Astrocyte (in vitro differentiated cells and primary cell): ENCODE measurements at regions not wholly inside any gene's neighbourhood (a gene's known extent, or its start where the extent isn't known, plus 50 kb on each side); places are given as distances from the start of the nearest gene placed in this dataset.
"Not testable (repeated sequence)": the region's sequence is repeated elsewhere in the genome, so short reads cannot be mapped to it uniquely, and the experiment has no call there.

Experiments used
- DNase-seq: peaks from one replicate; pipeline ENCODE4 v3.0.0-alpha.2; 2010; ENCODE audit warnings: low read depth
- FAIRE-seq: peaks from 2 replicates; lab custom pipeline; 2011; peaks lifted over from hg19 to GRCh38; lab: Jason Lieb, UNC
- H2AFZ ChIP-seq: 2 replicates; pipeline ENCODE4 v1.6.0; 2012; ENCODE audit warnings: low read depth, low read length, inconsistent platforms
- H3K27ac ChIP-seq: 2 replicates; pipeline ENCODE4 v1.5.1; 2011; ENCODE audit warnings: low read depth, low read length, inconsistent platforms
- H3K27me3 ChIP-seq: 2 replicates; pipeline ENCODE4 v1.6.0; 2011; ENCODE audit warnings: low read length, inconsistent platforms; ENCODE audit not compliant: insufficient read depth
- H3K36me3 ChIP-seq: 2 replicates; pipeline ENCODE4 v1.5.1; 2011; ENCODE audit warnings: low read length, inconsistent platforms; ENCODE audit not compliant: insufficient read depth
- H3K4me1 ChIP-seq: 2 replicates; pipeline ENCODE4 v1.5.1; 2011; ENCODE audit warnings: low read length, inconsistent platforms; ENCODE audit not compliant: insufficient read depth
- H3K4me2 ChIP-seq: 2 replicates; pipeline ENCODE4 v1.6.0; 2012; ENCODE audit warnings: low read length, inconsistent platforms
- H3K4me3 ChIP-seq: 2 replicates; pipeline ENCODE4 v1.5.1; 2011; ENCODE audit warnings: low read depth, mild to moderate bottlenecking, low read length, inconsistent platforms; ENCODE audit not compliant: insufficient read depth
- H3K79me2 ChIP-seq: 2 replicates; pipeline ENCODE4 v1.6.0; 2012; ENCODE audit warnings: mild to moderate bottlenecking, low read length, inconsistent platforms; ENCODE audit not compliant: insufficient read depth
- H3K9ac ChIP-seq: 2 replicates; pipeline ENCODE4 v1.6.0; 2012; ENCODE audit warnings: mild to moderate bottlenecking, low read length, inconsistent platforms
- H3K9me3 ChIP-seq: 2 replicates; pipeline ENCODE4 v1.5.1; 2012; ENCODE audit warnings: low read depth, mild to moderate bottlenecking, low read length, inconsistent platforms; ENCODE audit not compliant: insufficient read depth
- H4K20me1 ChIP-seq: 2 replicates; pipeline ENCODE4 v1.6.0; 2012; ENCODE audit warnings: low read length, inconsistent platforms; ENCODE audit not compliant: insufficient read depth
- H3K27ac Mint-ChIP-seq: one replicate; pipeline ENCODE4 v1.8.0; 2021; ENCODE audit warnings: mild to moderate bottlenecking, mixed read lengths; ENCODE audit not compliant: unreplicated experiment
- H3K27me3 Mint-ChIP-seq: one replicate; pipeline ENCODE4 v1.8.0; 2021; ENCODE audit warnings: low read depth, mixed read lengths; ENCODE audit not compliant: unreplicated experiment
- H3K36me3 Mint-ChIP-seq: one replicate; pipeline ENCODE4 v1.8.0; 2021; ENCODE audit warnings: low read depth, mixed read lengths; ENCODE audit not compliant: unreplicated experiment
- H3K4me1 Mint-ChIP-seq: one replicate; pipeline ENCODE4 v1.8.0; 2021; ENCODE audit warnings: low read depth, mixed read lengths; ENCODE audit not compliant: unreplicated experiment
- H3K4me3 Mint-ChIP-seq: one replicate; pipeline ENCODE4 v1.8.0; 2021; ENCODE audit warnings: mild to moderate bottlenecking, moderate library complexity, mixed read lengths; ENCODE audit not compliant: unreplicated experiment
- H3K9me3 Mint-ChIP-seq: one replicate; pipeline ENCODE4 v1.8.0; 2021; ENCODE audit warnings: mild to moderate bottlenecking, mixed read lengths; ENCODE audit not compliant: unreplicated experiment
- EZH2 ChIP-seq: IDR thresholded peaks from 2 replicates; pipeline ENCODE4 v1.6.1; 2012; ENCODE audit warnings: mild to moderate bottlenecking, low read length, inconsistent platforms; ENCODE audit not compliant: insufficient read depth
- TF ChIP-seq, protein P1 (sequence below): IDR thresholded peaks from 2 replicates; pipeline ENCODE4 v1.5.1; 2011; ENCODE audit warnings: low read depth, mild to moderate bottlenecking, inconsistent platforms, low read length, moderate library complexity; ENCODE audit not compliant: insufficient read depth

- no peaks in the 10 kb centered on the region for H3K79me2 ChIP-seq
- H4K20me1 ChIP-seq = no peaks in the 10 kb centered on the region
- Mint-ChIP-seq H3K4me3 (no peak overlapping the region), H3K27me3 (no peaks in the 10 kb centered on the region), H3K4me1 (peaks cover 5% of the 10 kb centered on the region), H3K27ac (no peak overlapping the region), H3K36me3 (no peaks in the 10 kb centered on the region), H3K9me3 (no peaks in the 10 kb centered on the region)
- no peaks in the 10 kb centered on the region for H3K27me3 ChIP-seq
- DNase-seq = no peak
- no peak overlapping the region for H3K4me2 ChIP-seq
- H3K9me3 ChIP-seq = no peaks in the 10 kb centered on the region
- TF ChIP-seq, protein P1, sequence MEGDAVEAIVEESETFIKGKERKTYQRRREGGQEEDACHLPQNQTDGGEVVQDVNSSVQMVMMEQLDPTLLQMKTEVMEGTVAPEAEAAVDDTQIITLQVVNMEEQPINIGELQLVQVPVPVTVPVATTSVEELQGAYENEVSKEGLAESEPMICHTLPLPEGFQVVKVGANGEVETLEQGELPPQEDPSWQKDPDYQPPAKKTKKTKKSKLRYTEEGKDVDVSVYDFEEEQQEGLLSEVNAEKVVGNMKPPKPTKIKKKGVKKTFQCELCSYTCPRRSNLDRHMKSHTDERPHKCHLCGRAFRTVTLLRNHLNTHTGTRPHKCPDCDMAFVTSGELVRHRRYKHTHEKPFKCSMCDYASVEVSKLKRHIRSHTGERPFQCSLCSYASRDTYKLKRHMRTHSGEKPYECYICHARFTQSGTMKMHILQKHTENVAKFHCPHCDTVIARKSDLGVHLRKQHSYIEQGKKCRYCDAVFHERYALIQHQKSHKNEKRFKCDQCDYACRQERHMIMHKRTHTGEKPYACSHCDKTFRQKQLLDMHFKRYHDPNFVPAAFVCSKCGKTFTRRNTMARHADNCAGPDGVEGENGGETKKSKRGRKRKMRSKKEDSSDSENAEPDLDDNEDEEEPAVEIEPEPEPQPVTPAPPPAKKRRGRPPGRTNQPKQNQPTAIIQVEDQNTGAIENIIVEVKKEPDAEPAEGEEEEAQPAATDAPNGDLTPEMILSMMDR = no peak
- no peak for TF ChIP-seq EZH2
- H3K4me3 ChIP-seq = no peak overlapping the region
- H3K9ac ChIP-seq = no peak overlapping the region
- FAIRE-seq = no peak
- no peaks in the 10 kb centered on the region for H3K4me1 ChIP-seq
- H3K36me3 ChIP-seq = no peaks in the 10 kb centered on the region
- no peak overlapping the region for H3K27ac ChIP-seq
- H2AFZ ChIP-seq = no peak overlapping the region
Measured at GRCh38 chr3:20376665-20377217, 190.7 kb upstream of the SGO1 start.

- H3K79me2 ChIP-seq = no peaks in the 10 kb centered on the region
- H3K9me3 ChIP-seq = no peaks in the 10 kb centered on the region
- FAIRE-seq = no peak
- H3K9ac ChIP-seq = no peak overlapping the region
- TF ChIP-seq, protein P1 = no peak
- TF ChIP-seq EZH2 = no peak
- H4K20me1 ChIP-seq = no peaks in the 10 kb centered on the region
- H2AFZ ChIP-seq = no peak overlapping the region
- H3K27ac Mint-ChIP-seq = no peak overlapping the region
- no peak overlapping the region for H3K4me2 ChIP-seq
- peaks cover 2% of the 10 kb centered on the region for H3K27me3 Mint-ChIP-seq
- no peak for DNase-seq
- H3K27ac ChIP-seq = no peak overlapping the region
- H3K4me1 Mint-ChIP-seq = peaks cover 5% of the 10 kb centered on the region
- H3K4me3 ChIP-seq = no peak overlapping the region
- H3K4me1 ChIP-seq = no peaks in the 10 kb centered on the region
- no peaks in the 10 kb centered on the region for H3K27me3 ChIP-seq
- H3K36me3 ChIP-seq = no peaks in the 10 kb centered on the region
- no peaks in the 10 kb centered on the region for H3K9me3 Mint-ChIP-seq
- no peaks in the 10 kb centered on the region for H3K36me3 Mint-ChIP-seq
- no peak overlapping the region for H3K4me3 Mint-ChIP-seq
Measured at GRCh38 chr3:20375302-20375701, 189.3 kb upstream of the SGO1 start.

DNA sequence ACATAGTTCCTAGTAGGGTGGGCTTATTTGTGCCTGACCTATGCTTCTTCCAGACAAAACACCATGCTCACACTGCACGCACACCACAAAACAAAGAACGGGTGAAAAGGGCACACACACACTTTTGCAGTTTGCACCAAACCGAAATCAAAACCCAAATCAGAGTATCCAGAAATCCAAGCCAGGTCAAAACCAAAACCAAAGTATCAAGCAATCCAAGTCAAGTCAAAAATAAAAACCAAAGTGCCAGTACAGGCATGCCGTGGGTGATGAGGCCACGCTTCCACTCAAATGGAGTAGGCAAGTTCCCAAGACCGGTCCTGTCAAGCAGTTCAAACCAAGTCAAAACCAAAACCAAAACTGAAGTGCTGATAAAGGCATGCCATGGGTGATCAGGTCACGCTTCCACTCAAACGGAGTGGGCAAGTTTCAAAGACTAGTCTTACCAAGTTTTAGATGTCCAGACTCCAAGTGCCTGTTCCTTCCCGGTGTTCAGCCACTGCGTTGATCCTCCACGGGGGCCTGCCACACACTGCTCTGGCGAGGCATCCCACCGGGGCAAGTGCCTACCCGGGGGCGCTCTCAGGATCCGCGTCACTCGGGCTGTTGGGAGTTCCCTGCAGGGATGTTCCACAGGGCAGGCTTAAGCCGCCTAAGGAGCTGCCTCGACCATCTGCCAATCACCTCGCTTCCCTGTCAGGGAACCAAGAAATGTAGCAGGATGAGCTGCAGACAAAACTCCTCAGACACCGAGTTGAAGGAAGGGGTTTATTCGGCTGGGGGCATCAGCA, 184.5 kb upstream of the SGO1 start:
- H3K36me3 ChIP-seq, H3K4me1 Mint-ChIP-seq, H4K20me1 ChIP-seq, H2AFZ ChIP-seq, H3K27ac Mint-ChIP-seq, DNase-seq, H3K4me3 ChIP-seq, H3K4me3 Mint-ChIP-seq, FAIRE-seq, H3K9me3 ChIP-seq, H3K4me2 ChIP-seq, H3K9me3 Mint-ChIP-seq, H3K36me3 Mint-ChIP-seq, H3K27ac ChIP-seq, H3K9ac ChIP-seq, H3K79me2 ChIP-seq, H3K4me1 ChIP-seq, H3K27me3 Mint-ChIP-seq, H3K27me3 ChIP-seq: not testable (repeated sequence)
